NCI-H524 treated with DMSO at 0.1 percent for 48 hours (cell line): ENCODE measurements at regions not wholly inside any gene's neighbourhood (a gene's known extent, or its start where the extent isn't known, plus 50 kb on each side); places are given as distances from the start of the nearest gene placed in this dataset.
"Not testable (repeated sequence)": the region's sequence is repeated elsewhere in the genome, so short reads cannot be mapped to it uniquely, and the experiment has no call there.

Experiments used
- DNase-seq: peaks from one replicate; lab custom pipeline; 2025; lab: John Stamatoyannopoulos, UW

GRCh38 chr5:110872200-110872599, 133.4 kb downstream of the SLC25A46 start:
- no peak for DNase-seq

- no peak for DNase-seq
These were observed 134.2 kb downstream of the SLC25A46 start for GRCh38 chr5:110872963-110873362.

- no peak for DNase-seq
These were observed 135.1 kb downstream of the SLC25A46 start for GRCh38 chr5:110873773-110874437.

GRCh38 chr5:110875115-110875514, 136.3 kb downstream of the SLC25A46 start:
- not testable (repeated sequence) for DNase-seq

GRCh38 chr5:110878115-110878514, 139.3 kb downstream of the SLC25A46 start:
- no peak for DNase-seq

GRCh38 chr5:110879675-110880074, 140.9 kb downstream of the SLC25A46 start:
- DNase-seq: no peak

- DNase-seq: no peak
These were observed 141.6 kb downstream of the SLC25A46 start for GRCh38 chr5:110880413-110880812.

- DNase-seq: no peak
These were observed 145.2 kb downstream of the SLC25A46 start for GRCh38 chr5:110884005-110884404.

GRCh38 chr5:110887170-110887569, 148.4 kb downstream of the SLC25A46 start:
- not testable (repeated sequence) for DNase-seq

- not testable (repeated sequence) for DNase-seq
These were observed 155.2 kb downstream of the SLC25A46 start for GRCh38 chr5:110893854-110894483.

- DNase-seq: no peak
These were observed 156.0 kb downstream of the SLC25A46 start for GRCh38 chr5:110894805-110895204.

GRCh38 chr5:110896901-110897300, 158.1 kb downstream of the SLC25A46 start:
- no peak for DNase-seq

- DNase-seq: no peak
These were observed 161.0 kb downstream of the SLC25A46 start for GRCh38 chr5:110899566-110900412.

GRCh38 chr5:110900829-110901228, 162.0 kb downstream of the SLC25A46 start:
- DNase-seq: no peak

- DNase-seq: no peak
These were observed 165.2 kb downstream of the SLC25A46 start for GRCh38 chr5:110903966-110904365.

- no peak for DNase-seq
These were observed 162.7 kb upstream of the TSLP start for GRCh38 chr5:110908848-110909247.

GRCh38 chr5:110909415-110909814, 162.1 kb upstream of the TSLP start:
- no peak for DNase-seq

- no peak for DNase-seq
These were observed 161.6 kb upstream of the TSLP start for GRCh38 chr5:110909950-110910349.

- DNase-seq: no peak
These were observed 158.3 kb upstream of the TSLP start for GRCh38 chr5:110913221-110913620.

GRCh38 chr5:110916381-110917049, 155.0 kb upstream of the TSLP start:
- peak; percentile 54 for DNase-seq

- DNase-seq: no peak
These were observed 154.2 kb upstream of the TSLP start for GRCh38 chr5:110917161-110917875.

GRCh38 chr5:110918683-110919082, 152.8 kb upstream of the TSLP start:
- no peak for DNase-seq
